HG02763 (cell line): ENCODE measurements at regions not wholly inside any gene's neighbourhood (a gene's known extent, or its start where the extent isn't known, plus 50 kb on each side); places are given as distances from the start of the nearest gene placed in this dataset.
"Not testable (repeated sequence)": the region's sequence is repeated elsewhere in the genome, so short reads cannot be mapped to it uniquely, and the experiment has no call there.

ENCODE experiments used
- ATAC-seq: cut with Tn5 transposase; IDR thresholded peaks from one replicate; pipeline ENCODE4 v1.9.1; 2021; ENCODE audit warnings: mild to moderate bottlenecking, moderate library complexity; ENCODE audit not compliant: unreplicated experiment

DNA sequence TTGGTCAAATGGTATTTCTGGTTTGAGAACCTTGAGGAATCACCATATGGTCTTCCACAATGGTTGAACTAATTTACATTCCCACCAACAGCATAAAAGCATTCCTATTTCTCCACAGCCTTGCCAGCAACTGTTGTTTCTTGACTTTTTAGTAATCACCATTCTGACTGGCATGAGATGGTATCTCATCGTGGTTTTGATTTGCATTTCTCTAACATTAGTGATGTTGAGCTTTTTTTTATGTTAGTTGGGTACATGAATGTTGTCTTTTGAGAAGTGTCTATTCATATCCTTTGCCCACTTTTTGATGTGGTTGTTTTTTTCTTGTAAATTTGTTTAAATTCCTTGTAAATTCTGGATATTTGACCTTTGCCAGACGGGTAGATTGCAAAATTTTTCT, 679.7 kb downstream of the METTL15 start:
- not testable (repeated sequence) for ATAC-seq

DNA sequence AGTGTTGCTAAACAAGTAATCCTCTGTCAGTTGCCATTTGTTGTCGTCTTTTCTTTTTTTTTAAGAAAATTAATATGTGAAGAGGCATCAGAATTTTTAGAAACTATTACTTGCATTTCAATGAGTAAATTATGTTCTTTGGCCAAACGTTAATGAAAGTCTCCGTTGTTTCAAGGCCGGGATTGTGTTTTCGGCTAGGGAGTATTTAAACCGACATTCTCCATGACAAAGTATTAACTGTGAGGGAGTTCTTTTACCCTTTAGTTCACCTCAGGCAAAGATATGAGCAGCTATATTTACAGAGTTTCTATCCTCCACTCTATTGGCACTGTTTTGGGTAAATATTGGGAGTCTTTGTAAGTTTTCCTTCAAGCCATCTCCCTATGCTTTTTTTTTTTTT, 668.9 kb downstream of the METTL15 start:
- ATAC-seq, result no peak

DNA sequence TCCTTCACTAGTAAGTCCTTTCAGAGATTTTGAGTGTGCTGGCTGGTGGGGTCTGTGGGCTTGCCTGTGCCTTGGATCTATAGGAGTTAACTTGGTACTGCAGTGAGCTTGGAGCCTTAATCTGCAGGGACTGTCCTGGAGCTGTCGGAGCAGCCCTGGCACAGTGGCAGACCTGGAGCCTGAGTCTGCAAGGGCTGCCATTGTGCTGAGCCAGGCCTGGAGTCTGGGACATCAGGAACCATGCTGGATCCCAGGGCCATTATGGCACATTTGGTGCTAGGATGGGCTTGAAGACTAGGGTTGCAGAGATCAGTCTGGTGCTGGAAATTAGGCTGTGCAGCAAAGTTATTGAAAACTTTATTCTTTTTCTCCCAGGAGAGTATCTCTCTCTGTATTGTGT, 665.4 kb downstream of the METTL15 start:
- no peak for ATAC-seq

DNA sequence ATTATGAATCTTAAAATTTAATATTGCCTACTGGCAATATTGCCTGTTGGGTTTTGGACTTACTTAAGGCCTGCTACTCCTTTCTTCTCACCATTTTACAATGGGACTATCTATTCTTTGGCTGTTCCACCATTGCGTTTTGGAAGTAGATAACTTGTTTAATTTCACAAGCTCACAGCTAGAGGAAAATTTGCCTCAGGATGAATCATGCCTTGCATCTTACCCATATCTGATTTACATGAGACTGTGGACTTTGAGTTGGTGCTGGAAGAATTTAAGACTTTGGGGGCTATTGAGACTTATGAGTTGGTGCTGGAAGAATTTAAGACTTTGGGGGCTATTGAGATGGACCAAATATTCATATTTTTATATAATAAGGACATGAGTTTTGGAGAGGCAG, 662.6 kb downstream of the METTL15 start:
- ATAC-seq, result no peak

DNA sequence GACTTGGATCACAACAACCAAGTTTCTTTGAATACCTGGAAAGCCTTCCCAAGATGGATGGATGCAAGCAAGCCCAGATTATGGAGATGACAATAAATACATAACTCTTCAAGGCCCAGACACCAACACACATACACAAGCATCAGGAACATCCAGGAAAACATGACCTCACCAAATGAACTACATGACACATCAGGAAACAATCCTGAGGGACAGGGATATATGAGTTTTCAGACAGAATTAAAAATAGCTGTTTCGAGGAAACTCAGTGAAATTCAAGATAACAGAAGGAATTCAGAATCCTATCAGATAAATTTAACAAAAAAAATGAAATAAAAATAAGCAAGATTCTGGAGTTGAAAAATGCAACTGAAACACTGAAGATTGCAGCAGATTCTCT, 659.4 kb downstream of the METTL15 start:
- ATAC-seq, result no peak

DNA sequence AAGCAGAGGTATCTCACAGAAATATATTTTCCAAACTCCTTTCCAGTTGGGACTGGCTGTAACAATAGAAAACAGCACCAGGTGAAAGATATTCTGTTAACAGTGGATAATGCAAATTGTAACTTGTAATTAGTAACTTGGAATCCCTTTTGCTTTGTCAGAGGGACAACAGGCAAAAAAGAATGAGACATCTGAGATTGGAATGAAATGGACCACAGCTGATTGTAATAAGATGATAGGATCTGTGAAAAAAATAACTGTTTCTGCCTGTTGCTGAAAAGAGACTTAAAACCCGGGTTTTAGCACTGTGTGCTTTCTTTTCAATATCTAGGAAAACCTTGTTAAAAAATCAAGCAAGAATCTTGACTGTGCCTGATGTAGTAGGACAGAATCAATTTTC, 655.7 kb downstream of the METTL15 start:
- ATAC-seq, result no peak

DNA sequence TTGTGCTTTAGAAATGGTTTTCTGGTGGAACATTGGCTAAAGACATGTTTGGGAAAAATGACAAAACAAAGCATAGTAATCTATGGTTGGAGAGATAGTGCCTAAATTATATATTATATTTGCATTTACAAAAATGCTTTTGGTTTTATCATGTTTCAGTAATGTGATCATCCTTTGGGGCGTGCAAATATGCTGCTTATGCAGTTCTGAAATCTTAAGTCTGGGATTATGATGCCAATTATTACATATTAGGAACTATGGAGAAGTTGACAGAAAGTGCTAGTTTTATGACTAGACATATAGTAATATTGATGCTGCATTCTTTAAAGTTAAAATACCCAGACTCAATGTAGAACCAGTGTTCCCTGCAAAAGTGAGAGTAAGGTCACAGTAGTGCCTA, 655.0 kb downstream of the METTL15 start:
- ATAC-seq, result no peak

DNA sequence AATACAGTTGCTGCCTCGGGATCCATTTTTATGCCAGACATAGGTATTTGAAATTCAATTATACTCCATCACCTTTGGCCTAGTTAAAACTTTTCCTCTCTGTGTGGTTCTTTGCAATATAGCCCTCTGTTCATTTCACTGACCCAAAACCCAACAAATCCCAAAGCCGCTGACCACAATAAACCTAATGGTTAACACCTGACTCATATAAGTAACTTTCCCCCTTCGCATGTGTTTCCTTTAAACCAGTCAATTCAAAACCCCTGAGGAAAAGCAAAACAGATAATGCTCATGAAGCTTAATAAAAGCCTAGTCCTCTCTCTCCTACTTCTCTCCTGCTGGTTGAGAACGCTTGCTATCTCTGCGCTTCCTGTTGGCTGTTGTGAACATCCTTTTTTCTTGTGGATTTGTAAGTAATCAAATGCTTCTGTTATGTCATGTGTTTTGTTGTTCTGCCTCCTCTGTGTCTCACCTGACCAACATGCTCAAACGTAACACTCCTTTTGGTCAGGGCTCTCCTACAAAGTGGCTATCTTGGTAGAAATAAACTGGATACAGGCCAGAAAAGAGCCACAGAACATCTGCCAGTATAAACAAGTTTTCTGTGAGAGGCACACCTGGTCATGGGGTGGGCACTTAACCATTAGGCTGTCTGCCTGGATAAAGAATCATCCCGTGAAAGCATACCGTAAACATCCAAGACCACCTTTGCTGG, 652.6 kb downstream of the METTL15 start:
- ATAC-seq, result no peak

DNA sequence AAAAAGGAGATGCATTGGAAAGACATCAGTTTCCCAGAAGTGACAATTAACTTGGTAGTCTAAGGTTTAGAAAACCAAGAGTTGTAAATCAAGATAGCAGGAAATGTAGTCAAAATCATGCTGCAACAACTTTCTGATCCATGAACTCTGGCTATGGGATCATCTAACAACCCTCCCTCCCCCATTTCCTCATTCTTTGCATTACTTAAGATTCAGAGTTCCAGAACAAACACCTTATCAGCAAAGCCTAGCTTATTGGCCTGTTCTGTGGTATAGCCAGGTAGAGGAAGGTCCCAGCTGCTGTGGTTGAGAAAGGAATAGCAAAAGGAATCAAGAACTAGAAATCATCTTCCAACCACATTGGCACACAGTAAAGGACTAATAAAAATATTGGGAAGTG, 651.1 kb downstream of the METTL15 start:
- ATAC-seq, result no peak

DNA sequence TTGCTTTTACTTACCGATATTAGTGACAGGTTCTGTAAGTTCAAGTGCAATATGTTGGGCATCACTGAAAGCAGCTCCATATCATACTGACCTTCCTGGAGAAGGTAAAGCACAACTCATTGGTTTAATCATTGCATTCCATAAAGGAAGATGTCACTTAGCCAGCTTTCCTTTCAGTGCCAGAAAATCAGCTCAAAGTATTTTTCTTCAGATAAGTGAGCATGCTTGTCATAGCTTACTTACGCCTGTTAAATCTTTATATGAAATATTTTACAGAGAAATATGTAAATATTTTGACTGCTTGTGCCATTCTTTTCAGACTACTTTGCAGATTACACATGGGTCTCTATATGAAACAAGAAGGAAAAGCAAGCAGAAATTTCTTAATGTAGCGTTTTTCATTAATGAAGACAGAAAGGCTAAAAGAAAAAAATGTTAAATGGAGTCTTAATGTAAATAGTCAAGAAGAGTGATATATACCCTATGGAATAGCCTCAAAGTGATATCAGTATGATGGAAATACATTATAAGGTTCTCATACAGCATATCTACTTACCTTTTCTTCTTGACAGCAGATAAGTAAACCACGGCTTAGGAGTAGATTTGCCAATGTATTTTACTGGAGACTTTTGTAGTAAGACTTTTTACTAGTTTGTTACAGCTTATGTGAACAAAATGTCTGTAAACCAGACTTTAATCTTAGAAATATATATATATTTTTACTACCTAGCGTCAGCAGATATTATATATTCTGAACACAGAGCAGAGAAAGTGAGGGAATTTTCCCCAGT, 649.7 kb downstream of the METTL15 start:
- no peak for ATAC-seq

DNA sequence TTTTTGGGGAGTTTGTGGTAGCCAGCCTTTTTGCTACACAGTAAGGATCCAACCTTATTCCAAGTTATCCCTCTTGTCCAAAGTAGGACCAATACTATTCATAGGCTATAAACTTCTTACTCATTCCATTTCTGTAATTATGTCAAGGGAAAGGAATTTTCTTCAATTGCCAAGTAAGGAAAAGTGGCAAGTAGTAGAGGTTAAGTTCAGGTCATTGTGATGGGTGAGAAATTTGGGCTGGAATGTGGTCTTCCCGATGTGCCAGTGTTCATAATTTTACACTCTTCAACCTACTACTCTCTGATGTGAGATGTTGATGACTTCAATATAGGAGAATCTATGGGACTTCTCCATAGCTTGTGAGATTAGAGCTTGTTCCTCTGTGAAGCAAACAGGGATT, 648.8 kb downstream of the METTL15 start:
- no peak for ATAC-seq

DNA sequence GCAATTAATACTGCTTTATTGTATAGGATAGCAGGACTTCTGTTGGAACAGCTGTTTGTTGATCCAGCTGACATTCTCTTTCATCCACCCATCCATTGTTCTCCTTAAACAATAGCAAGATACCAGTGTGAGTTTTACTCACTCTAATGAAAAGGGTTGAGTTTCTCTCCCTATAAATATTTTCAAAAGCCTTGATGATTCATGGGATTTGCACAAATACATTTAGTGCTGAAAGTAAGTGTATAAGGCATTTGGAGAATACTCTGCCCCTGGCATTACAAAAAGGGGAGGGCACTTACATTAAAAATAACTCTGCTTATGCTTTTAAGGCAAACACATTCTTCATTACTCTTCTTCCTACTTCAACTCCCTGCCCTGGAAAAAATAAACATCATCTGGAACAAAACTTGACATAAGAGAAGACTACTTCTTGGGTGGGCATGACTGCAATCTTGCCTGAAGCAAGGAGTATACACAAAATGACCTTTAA, 634.9 kb downstream of the METTL15 start:
- ATAC-seq, result no peak

DNA sequence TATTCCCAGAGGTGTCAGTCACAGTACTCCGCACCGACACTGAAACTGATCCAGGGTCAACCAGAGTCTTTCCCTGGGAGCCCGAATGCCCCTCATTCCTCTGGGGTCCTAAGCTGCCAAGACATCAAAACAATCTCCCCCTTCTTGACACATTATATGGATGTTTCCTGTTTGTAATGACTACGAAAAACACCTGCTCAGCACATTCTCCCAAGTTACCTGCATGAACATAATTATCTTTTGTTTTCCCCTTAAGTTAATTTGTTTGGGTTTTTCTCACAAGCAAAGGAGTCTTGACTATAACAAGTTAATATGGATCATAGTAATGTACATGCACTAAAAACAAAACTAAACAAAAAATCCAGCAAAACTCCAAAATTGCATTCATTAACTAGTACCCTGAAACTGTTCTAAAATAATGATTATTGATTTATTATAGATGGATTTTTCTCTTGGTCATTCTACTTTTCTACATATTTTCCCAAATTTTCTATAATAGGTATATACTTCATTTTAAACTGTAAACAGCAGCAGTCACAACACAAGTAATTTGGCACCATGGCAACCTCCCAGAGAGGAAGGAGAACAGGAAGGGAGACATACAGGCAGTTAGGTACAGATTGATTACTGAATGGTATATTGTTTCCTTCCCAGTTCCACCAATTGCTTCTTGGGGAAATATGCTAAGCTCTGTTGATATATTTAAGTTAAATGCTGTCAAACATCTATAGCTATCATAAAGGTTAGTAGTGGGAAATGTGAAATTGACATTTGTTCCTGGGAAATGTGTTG, 631.5 kb downstream of the METTL15 start:
- ATAC-seq, result no peak

DNA sequence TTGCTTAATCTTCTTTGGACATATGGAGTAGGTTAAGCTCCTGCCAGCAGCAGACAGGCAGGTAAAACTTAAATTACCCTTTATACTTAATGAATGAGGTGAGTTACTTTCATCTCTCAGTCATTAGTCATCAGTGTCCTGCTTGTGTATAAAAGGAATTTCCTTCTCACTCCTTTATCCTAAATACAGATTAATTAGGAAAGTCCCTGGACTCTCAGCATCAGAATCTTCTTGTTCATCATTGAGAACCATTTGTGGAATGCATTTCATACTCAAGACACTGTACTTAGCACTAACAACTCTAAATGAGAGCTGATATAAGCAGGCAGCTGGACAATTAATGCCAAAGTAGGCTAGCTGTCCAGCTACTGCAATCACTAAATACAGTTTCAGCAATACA, 630.4 kb downstream of the METTL15 start:
- ATAC-seq, result no peak

DNA sequence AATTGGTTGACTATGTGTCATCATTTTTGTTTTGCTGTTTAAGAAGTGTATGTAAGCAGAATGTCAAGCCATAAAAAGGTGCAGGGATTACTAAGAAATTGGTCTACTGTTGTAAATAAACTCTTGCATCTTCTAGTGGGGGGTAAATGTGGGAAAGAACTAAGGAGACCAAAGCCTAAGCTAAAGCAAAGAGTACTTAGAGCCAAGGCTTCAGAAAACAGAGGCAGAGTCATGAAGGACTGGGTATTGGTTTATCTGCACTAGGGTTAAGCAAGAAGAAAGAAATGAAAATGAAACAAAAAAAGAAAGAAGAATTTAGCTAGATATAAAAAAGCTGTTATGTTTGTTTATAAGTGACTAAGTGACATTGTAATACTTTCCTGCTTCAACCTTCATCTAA, 628.1 kb downstream of the METTL15 start:
- ATAC-seq, result no peak

DNA sequence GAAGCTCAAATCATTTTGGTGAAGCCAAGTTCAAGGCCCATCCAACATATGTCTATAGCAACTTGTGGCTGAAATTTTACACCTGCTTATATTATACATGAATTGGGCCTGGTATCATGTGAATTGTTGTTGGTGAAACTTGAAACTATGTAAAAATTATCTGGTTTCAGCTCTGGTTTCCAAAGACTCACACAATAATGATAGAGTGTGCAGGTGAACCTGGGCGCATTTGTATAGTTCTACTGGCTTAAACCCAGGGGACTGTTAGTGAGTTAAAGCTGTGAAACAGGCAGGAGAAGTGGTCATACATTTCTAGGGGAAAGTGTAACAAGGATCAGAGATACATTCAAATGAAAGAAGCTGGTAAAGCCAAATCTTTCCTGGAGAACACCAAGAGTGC, 627.3 kb downstream of the METTL15 start:
- no peak for ATAC-seq

DNA sequence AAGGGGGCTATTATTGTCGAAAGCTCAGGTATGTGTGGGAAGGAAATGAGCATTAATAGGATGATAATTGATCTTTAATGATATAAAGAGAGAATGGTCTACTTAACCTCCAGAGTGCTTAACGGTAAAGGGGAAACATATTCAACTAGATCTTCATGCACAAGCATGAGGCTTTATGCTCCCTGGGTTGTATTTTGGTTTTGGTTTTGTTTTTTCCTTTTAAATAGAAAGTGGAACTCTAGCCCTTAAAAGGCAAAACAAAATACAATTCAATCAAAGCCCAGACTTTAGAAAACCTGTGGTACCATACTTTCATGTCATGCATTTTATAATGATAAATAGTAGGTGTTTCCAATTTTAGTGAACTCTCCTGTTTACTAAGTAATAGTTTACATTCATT, 622.7 kb downstream of the METTL15 start:
- no peak for ATAC-seq

DNA sequence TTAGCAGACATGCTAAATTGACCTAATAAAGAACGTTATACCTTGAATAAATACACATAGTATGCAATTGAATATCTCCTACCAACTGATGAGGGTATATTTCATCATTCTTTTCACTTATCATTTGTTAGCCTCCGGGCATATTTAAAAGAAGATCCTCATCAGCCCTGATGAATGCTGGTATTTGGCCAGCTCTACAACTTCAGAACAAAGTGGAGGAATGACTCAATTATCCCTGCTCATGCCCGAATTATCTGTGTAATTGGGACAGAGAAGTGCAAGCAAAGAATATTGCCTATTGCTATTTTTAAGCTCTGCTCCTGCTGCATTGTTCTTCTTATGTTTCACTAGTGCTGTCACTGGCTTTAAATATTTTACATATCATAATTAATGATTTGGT, 622.1 kb downstream of the METTL15 start:
- no peak for ATAC-seq

DNA sequence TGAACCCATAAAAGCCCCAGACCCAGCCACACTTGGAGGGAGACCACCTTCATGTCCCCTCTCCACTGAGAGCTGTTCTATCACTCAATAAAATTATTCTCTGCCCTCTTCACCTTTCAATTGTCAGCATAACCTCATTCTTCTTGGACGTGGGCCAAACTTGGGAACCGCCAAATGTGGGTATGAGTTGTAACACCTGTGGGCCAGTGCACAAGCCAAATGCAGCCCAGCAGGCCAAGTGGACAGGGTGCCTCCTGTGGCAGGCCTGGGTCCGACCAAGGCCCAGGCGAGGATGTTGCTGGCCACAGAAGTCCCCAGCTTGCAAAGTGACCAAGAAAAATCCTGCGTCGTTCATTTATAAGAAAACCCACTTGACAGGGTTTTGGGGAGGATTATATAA, 621.2 kb downstream of the METTL15 start:
- no peak for ATAC-seq

DNA sequence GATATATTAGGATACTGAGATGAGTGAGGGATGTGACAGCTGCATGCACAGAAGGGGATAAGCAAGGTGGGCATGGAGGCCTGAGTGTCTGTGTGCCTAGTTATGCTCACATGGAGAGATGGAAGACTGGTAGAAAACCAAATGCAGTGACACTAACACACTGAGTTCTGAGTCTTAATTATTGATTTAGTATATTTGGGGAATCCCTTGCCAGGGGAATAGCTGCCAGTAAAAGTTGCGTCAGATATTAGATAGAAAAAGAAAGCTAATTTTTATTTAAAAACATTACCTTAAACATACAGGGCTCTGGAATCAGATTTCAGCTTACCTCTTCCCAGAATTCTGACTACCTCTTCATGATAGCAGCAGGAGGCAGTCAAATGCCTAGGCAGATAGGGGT, 620.5 kb downstream of the METTL15 start:
- ATAC-seq, result no peak

DNA sequence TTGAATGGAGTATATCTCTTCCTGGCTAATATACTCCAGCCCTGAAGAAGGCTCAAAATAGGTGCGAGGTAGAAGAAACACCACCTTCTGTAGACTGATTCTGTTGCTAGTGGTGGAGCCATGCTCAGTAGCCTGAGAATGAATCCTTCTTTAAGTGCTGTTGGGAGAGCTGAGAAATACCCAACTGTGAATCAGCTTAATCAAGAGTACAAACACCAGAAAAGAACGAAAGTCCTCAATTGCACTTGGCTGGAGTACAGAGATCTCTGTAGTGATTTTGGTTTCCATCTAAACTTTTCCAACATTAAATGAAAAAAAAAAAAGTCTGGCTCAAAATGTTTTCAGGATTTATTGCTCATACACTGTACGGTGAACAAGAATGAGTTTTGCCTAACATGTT, 619.1 kb downstream of the METTL15 start:
- ATAC-seq, result no peak

DNA sequence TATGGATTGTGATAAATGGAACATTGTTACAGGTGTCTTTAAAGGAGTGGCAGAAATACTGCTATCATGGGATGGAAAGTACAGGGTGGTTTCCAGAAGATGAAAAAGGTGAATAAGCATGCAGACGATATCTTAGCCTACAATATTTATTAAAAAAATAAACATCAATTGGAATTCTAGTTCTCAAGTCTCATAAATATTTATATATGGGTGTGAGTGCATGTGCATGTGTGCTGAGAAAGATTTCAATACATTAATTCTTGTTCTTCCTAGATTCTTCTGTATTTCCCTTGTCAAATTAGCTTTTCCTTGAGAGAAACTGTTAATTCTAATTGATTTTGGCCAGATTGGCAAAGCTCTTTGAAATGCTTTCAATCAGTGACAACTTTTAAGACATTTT, 618.2 kb downstream of the METTL15 start:
- no peak for ATAC-seq
